ENCODE measurements at regions not wholly inside any gene's neighbourhood (a gene's known extent, or its start where the extent isn't known, plus 50 kb on each side); places are given as distances from the start of the nearest gene placed in this dataset.

DNA sequence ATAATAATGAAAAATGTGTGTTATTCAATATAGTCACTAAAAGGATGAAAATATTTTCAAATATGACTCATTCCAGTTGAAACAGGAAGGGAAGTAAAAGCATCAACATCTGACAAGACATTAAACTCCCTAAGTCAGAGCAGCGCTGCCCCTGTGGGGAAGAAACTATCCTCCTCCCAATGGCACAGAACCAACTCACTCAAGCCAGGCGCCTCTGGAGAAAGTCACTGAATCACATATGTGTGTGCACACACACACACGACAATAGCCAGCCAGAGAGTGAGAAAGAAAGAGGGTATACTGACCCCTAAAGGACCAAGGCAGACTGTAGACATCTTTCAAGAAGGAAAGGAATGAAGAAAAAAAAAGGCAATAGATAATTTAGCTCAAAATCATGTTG lies 126.9 kb downstream of the SETD4 start:
- no peak for DNase-seq

DNA sequence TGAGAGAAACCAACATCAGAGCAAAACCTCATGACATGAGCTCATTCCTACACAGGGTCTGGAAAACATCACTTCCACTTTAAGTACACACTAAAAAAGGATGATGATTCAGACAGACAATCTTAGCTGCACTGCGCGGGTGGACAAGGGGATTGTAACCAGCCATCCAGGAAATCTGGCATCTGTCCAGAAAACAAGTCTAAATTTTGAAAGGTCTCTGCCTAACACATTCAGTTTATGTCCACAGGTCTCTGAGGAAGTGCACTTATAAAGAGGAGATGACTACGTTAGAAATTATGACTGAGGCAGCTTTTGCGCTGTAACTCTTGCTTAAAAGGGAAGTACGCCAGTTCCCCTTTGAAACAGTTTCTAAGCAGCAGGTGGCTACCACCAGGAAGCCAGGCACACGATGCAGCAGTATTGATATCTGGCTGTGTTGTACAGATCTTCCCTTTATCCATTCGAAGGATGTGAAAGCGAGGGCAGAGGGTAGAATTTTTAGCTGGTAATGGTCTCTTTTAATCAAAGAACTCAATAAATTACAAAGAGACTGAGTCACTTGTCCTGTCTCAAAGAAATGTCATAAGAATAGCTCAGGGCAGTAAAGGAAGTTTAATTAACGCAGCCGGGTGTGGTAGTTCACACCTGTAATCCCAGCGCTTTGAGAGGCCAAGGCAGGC lies 128.0 kb downstream of the SETD4 start:
- DNase-seq: no peak

DNA sequence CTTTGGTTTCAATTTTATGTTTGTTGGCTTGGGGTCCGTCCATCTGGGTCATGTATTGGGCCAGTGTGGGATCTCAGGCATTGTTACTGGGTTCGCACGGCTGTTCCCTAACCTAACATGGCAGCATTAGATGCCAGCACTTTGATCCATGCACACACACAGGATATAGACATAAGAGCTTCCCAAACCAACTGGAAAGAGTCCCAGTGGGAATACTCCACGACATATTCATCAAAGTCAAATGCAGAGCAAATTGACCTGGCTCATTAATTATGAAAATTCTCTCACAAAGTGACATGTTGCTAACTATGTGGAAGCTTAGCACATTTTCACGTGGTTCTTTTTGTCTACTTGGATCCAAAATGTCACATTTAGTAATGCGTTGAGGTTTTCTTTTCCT lies 130.4 kb downstream of the SETD4 start:
- DNase-seq: no peak

GRCh38 chr21:35927262-35927661 lies 133.1 kb downstream of the SETD4 start:
- no peak for DNase-seq

GRCh38 chr21:35926003-35926740 lies 134.2 kb downstream of the SETD4 start:
- DNase-seq: no peak

DNA sequence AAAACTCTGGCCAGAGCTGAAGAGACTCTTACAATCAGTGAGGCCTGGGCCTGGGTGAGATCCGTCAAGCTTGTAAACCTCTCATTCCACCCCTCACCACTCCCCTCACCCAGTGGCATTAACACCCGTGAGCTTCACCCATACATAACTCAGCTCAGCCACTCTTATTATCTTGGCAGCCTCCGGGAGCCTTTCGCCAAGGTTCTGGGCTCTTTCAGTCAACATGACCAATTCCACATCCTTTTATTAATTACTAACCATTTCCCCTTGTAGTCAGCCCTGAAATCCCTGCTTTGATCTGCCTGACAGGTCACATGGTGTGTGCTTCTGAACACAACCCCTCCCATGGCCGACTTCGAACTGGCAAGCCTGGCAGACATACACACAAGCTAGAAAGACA lies 134.8 kb downstream of the SETD4 start:
- DNase-seq: no peak

DNA sequence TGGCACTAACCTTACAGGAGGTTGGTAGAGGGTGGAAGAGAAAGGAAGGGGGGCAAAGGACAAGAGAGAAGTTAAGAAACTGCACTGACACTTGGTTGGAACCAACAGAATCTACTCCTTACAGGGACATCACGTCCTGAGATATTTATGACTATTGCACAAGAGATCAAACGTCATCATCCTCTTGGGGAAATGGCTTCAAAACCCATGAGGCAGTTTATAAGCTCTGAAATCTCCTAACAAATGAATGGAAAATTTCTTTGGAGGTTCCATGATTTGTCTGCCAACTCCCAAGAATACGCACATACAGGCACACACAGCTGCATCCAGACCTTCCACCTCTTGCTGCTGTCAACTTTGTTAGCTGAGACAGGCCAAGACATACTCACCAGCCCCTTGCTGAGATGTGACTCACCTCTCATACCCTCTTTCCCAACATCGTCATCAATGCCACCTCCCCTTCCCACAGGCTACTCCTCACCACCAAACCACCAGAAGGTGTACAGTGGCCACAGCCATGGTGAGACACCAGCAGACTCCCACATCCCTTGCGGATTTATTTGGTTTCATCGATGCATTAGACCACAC lies 135.5 kb downstream of the SETD4 start:
- DNase-seq: no peak

DNA sequence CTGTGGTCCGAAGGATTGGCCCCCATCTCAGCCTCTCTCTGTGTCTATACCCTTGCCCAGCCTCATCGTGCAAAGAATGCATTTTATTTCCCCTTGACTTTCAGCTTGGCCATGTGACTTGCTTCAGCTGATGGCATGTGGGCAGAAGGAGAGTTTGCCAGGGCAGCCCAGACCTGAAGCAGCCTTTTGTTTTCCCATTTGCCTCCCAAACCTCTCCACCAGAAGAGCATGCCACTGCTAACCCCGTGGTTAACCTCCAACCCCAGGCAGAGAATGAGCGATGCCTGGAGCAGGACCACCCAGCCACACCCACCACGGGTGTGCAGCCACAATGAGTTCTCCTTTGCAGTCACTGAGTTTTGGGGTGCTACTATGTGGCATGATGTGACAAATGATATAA lies 136.4 kb downstream of the SETD4 start:
- no peak for DNase-seq

DNA sequence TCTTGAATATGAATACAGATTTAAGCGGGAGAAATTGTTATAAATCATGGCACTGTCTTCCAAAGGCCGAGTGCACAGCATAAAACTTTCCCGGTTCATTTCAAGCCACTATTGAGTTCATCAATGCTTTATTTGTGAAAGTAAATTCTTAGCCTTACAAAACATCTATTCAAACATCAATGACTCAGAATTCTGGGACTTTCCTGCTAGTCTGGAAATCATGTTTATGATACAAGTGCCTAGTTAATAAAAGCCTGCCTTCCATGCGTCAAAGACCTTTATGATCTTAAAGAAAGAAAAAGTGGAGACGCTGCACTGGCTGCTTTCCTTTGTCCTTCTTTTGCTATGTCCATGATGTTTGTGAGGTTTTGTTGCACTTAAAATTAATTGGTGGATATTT lies 137.7 kb downstream of the SETD4 start:
- no peak for DNase-seq

DNA sequence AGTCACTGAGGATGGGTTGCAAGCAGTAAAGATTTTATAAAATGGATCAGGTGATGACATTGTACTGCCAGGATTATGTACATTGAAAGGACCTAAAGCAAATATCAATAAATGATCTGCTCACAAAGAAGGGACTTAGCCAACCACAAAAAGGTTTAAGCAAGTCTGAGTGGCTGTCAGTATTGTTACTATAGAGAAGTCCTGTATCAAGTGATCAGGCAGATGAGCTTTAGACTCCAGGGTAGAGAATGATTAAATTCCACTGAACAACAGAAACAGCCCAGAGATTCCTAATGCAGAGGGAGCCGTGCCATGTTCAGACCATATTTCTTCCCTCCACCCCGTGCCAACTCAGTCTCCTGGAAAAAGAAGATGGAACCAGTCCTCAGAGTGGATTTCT lies 138.9 kb downstream of the SETD4 start:
- no peak for DNase-seq

DNA sequence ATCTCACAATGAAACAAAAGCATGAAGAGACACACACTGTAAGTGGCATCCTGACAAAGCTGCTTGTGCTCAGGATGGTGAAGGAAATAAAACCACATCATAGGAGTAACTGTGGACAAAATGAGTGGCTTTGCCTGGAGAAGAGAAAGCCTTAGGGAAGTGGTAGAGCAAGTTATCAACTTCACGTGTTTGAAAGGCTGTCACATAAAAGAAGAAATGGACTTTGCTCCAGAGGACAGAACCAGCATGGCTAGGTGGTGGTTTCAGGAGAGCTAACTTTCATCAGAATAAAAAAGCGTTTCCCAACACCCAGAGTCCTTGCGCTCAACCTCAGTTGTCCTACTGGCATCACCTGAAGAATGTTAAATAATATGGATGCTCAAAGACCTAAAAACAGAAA lies 139.9 kb downstream of the SETD4 start:
- no peak for DNase-seq

DNA sequence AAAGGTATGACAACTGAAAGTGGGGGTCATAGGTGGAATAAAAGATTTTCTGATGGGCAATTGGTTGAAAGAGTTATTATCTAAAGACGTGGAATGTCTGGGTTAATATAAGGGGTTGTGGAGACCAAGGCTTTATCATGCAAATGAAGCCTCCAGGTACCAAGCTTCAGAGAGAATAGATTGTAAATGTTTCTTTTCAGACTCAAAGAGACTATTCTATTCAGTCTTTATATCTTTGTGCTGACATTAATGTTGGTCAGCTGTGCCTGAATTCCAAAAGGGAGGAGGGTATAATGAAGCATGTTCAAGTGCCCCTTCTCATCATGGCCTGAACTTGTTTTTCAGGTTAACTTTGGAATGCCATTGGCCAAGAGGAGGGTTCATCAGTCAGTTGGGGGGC lies 145.3 kb downstream of the SETD4 start:
- DNase-seq: no peak

DNA sequence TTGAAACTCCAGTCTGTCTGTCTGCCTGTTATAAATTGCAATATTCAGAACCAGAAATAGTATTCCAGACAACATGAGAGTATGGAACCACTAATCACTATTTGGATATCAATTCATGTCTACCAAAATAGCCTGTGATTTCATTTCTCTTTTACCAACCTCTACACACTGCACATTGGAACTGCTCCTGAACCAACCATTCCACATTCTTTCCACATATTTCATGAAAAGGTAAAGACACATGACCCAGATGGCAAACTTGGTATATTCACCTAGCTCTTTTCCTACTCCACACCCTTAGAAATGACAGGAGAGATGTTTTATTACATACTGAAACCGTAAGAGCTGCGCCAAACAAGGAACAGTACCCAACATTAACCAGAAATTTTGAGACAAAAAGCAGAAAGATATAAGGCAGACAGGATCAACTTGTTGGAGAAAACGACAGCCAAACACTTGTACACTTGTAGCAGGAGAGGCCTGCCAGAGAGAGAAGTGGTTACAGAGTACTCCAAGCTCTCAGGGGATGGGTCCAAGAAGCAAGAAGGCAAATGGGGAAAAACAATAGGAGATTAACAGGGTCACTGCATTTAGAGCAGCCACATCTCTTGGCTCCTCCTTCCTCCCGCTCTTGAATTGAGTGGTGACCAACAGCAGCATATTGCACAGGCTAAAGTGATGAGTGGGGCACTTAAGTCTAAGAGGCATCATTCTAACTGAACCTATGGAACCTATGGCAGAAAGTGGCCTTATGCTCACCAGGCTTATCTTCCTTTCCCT lies 148.7 kb downstream of the SETD4 start:
- no peak for DNase-seq

DNA sequence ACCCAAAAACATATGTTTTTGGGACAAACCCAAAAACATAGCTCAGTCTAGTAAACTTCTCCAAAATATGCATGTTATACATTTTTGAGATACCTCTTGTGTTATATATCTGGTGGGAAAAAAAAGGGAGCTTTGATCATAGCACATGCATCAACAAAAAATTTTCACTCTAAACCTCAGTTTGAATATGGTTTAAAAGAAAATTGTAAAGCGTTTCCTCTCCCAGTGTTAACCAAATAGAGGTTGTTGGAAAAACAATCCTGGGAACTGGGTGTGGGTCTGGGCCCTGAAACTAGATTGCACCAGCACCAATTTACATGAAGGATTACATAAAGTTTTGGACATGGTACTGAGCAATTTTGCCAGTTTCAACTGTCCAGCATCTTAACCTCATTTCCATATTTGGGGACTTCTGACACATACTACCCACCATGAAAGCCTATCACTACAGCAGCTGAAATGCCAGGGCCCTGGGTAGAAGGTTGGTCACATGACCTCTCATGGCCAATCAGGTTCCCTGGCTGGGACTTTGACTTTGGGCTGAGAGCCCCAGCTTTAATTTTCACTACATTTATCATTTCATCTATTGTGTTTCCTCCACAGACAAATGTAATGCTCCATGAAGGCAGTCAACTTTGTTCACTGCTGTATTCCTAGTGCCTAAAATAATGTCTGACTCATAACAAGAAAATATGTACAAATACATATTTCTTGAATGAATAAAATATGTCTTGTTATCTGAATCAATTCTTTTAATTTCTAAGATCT lies 150.7 kb downstream of the SETD4 start:
- DNase-seq: no peak

DNA sequence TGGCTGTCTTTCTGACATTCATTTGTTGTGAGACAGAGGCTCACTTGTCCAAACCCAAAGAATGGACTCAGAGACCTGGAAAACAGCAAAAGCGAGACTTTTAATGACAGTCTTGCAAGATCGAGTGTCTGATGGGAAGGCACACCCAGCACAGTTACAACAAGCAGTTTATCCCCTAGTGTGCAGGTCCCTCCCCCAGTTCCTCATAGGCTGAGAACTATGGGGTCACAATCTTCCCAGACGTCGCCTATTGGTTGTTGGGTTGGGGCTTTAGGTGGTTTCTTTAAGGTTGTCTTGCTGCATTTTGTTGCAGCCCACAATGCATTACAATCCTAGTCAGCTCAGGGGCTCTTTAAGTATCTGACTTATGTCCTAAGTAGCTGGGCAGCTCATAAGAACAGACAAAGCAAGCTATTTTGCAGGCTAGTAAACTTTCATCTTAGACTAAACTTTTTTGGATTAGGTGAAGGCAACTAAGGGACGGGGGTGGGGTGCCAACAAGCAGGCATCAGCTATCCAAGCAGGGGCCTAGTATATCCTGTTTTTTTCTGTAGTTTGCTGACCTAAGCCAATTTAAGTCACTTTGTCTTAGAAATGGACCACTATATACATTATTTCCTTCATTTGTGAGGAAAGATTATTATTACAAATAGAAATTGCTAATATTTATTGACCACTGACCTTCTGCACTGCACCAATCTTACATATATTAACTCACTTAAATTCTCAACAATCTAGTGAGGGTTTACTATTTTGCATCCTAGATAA lies 151.8 kb downstream of the SETD4 start:
- no peak for DNase-seq

- DNase-seq: no peak
Measured at GRCh38 chr21:35906586-35906985, 153.7 kb downstream of the SETD4 start.

DNA sequence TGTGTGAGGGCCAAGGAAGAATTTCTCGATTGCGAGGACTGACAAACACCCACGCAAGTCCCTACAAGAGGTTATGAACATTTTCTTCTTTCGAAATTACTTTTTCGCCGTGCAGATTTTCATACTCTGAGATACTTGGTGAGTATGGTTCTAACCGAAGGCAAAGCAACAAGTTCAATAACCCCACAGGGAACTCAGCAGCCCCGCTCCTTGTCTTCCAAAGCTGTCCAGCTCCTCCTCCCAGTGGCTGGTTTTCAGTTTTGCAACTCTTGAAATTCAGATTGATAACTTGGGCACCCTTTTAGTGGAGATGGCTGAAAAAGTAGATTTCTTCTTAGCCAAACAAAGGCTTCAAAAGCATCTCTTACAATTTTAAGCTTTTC lies 154.4 kb downstream of the SETD4 start:
- no peak for DNase-seq

- no peak for DNase-seq
Measured at GRCh38 chr21:35905096-35905962, 155.0 kb downstream of the SETD4 start.

- no peak for DNase-seq
Measured at GRCh38 chr21:35900539-35900938, 159.8 kb downstream of the SETD4 start.

DNA sequence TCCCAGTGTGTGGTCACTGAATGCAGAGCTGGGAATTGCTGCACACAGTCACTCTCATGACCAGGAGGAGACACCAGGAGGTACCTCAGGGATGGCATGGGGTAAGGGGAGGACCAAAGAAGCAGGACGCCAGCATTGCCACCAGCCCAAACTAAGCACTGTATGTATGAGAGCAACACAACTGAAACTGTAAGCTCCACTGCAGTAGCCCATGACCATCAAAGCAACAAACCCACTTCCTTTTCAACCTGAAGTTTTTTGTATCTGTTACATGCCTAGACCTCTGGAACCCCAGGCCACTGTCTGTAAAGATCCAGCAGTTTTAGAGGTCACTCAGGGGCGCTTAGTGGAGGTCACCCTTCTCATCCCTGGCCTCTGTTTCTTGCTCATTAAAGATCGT lies 164.3 kb downstream of the SETD4 start:
- DNase-seq: no peak

GRCh38 chr21:35895598-35895997 lies 164.7 kb downstream of the SETD4 start:
- DNase-seq: no peak
